K562 (cell line): ENCODE measurements at regions not wholly inside any gene's neighbourhood (a gene's known extent, or its start where the extent isn't known, plus 50 kb on each side); places are given as distances from the start of the nearest gene placed in this dataset.

Experiments used
- ATAC-seq: fragments of 200-7000 bp; cut with Tn5 transposase; 3 replicates; pipeline ENCODE4 v1.9.1; 2020; ENCODE audit warnings: moderate library complexity
- BruUV-seq: library from RNA; stranded (reverse); fragments of 400-500 nt; replicated peaks from 2 replicates; lab custom pipeline; 2021; lab: Mats Ljungman, UMichigan
- CTCF ChIA-PET: fragments of 300-600 bp; formaldehyde crosslinking; extraction: SDS; loops from one replicate; lab custom pipeline; 2021; ENCODE audit warnings: low intra/inter-chr PET ratio; lab: Yijun Ruan, JAX
- POLR2A ChIA-PET: fragments of 300-600, 350-650 bp; sonication (Branson Sonifier 250); formaldehyde crosslinking; extraction: SDS; loops from one replicate; lab custom pipeline; 2021; ENCODE audit warnings: antibody characterized with exemption, inconsistent platforms; lab: Yijun Ruan, JAX
- DNase-seq, 4 experiments: peaks; one replicate each; pipeline versions ENCODE4 v3.0.0 to v3.0.0-alpha.2; 2011 to 2018; ENCODE audit warnings: low spot score in 3 of 4, mixed read lengths in 3 of 4; ENCODE audit errors: extremely low read depth in 1 of 4
- FAIRE-seq: peaks from 2 replicates; lab custom pipeline; 2011; peaks lifted over from hg19 to GRCh38; lab: Jason Lieb, UNC
- H2AFZ ChIP-seq: 2 replicates; pipeline ENCODE4 v1.6.0; 2011; ENCODE audit warnings: low read depth, low read length, control low read depth, inconsistent platforms
- H3K27ac ChIP-seq: fragments of 200-600 bp; 3 replicates; pipeline ENCODE4 v1.8.0; 2011; ENCODE audit warnings: low read depth, mild to moderate bottlenecking, control low read depth, inconsistent platforms, low read length, moderate library complexity, mixed read lengths; ENCODE audit errors: extremely low read depth
- H3K27me3 ChIP-seq, 2 experiments: fragments of 300-600 bp in 1 of 2; 2 replicates in 1 of 2; 3 replicates in 1 of 2; pipeline versions ENCODE4 v1.6.0 to v1.8.0; 2011; ENCODE audit warnings: inconsistent platforms in 2 of 2, low read length in 2 of 2, mild to moderate bottlenecking in 1 of 2, mixed read lengths in 1 of 2, moderate library complexity in 1 of 2; ENCODE audit not compliant: control insufficient read depth in 2 of 2, insufficient read depth in 2 of 2
- H3K36me3 ChIP-seq: fragments of 300-600 bp; 3 replicates; pipeline ENCODE4 v1.8.0; 2011; ENCODE audit warnings: mild to moderate bottlenecking, low read length, inconsistent platforms; ENCODE audit not compliant: control insufficient read depth, insufficient read depth
- H3K4me1 ChIP-seq, 2 experiments: fragments of 200-600 bp in 1 of 2; replicated peaks in 1 of 2; 2 replicates in 1 of 2; 3 replicates in 1 of 2; pipeline versions ENCODE4 v1.5.1 to v1.8.0; 2011; ENCODE audit warnings: inconsistent platforms in 2 of 2, low read length in 2 of 2, mild to moderate bottlenecking in 1 of 2, mixed read lengths in 1 of 2, moderate library complexity in 1 of 2; ENCODE audit not compliant: control insufficient read depth in 2 of 2, insufficient read depth in 2 of 2
- H3K4me2 ChIP-seq: 2 replicates; pipeline ENCODE4 v1.6.1; 2011; ENCODE audit warnings: low read length, control low read depth, inconsistent platforms, mixed read lengths; ENCODE audit not compliant: insufficient read depth
- H3K4me3 ChIP-seq: fragments of 200-600 bp; sonication (generic), shearing (Covaris generic); 2 replicates; pipeline ENCODE4 v1.5.1; 2016; ENCODE audit warnings: control low read depth, inconsistent platforms
- H3K79me2 ChIP-seq: fragments of 200-600 bp; 3 replicates; pipeline ENCODE4 v1.8.0; 2011; ENCODE audit warnings: low read length, inconsistent platforms; ENCODE audit not compliant: control insufficient read depth, insufficient read depth
- H3K9ac ChIP-seq, 2 experiments: 2 replicates each; pipeline versions ENCODE4 v1.6.0 to v1.6.1; 2011; ENCODE audit warnings: low read depth in 2 of 2, low read length in 2 of 2, control low read depth in 1 of 2, inconsistent platforms in 1 of 2, mild to moderate bottlenecking in 1 of 2, mixed read lengths in 1 of 2; ENCODE audit not compliant: insufficient read depth in 1 of 2
- H3K9me1 ChIP-seq: one replicate; pipeline ENCODE4 v1.6.0; 2011; ENCODE audit warnings: inconsistent platforms, mild to moderate bottlenecking, low read length, moderate library complexity; ENCODE audit not compliant: control insufficient read depth, insufficient read depth
- H3K9me3 ChIP-seq: replicated peaks from 2 replicates; pipeline ENCODE4 v1.5.1; 2011; ENCODE audit warnings: low read depth, low read length, inconsistent platforms; ENCODE audit not compliant: control insufficient read depth, insufficient read depth
- H4K20me1 ChIP-seq: replicated peaks from 2 replicates; pipeline ENCODE4 v1.6.1; 2011; ENCODE audit warnings: low read length, inconsistent platforms, mixed read lengths; ENCODE audit not compliant: control insufficient read depth, insufficient read depth
- DLX4 ChIP-seq: fragments of 250-450 bp; sonication (Bioruptor Pico); IDR thresholded peaks from 2 replicates; pipeline ENCODE4 v1.6.1; 2021; ENCODE audit warnings: mild to moderate bottlenecking
- E2F4 ChIP-seq: sonication (generic); formaldehyde crosslinking; IDR thresholded peaks from 2 replicates; pipeline ENCODE4 v1.8.0; 2022; ENCODE audit warnings: mild to moderate bottlenecking, low read depth, missing genetic modification reagents
- ETS2 ChIP-seq: IDR thresholded peaks from 2 replicates; pipeline ENCODE4 v1.6.1; 2016; ENCODE audit warnings: borderline replicate concordance, missing genetic modification characterization, mild to moderate bottlenecking, moderate library complexity, missing compliant biosample characterization; ENCODE audit not compliant: poor library complexity, severe bottlenecking
- FOXA1 ChIP-seq: fragments of 450-650 bp; IDR thresholded peaks from 2 replicates; pipeline ENCODE4 v1.6.1; 2016; ENCODE audit warnings: mild to moderate bottlenecking, borderline replicate concordance
- JUNB ChIP-seq: fragments of 450-650 bp; formaldehyde crosslinking; conservative IDR thresholded peaks from 2 replicates; pipeline ENCODE4 v1.4.0; 2020; ENCODE audit warnings: mild to moderate bottlenecking
- MAFF ChIP-seq: IDR thresholded peaks from 2 replicates; pipeline ENCODE4 v1.6.1; 2012; ENCODE audit warnings: low read length, improper control_type of control experiment
- NR1H2 ChIP-seq: sonication (generic); formaldehyde crosslinking; IDR thresholded peaks from 2 replicates; pipeline ENCODE4 v1.4.0; 2020; ENCODE audit warnings: mild to moderate bottlenecking, missing genetic modification reagents
- SAP30 ChIP-seq: fragments of 200-600 bp; sonication (generic); IDR thresholded peaks from 2 replicates; pipeline ENCODE4 v1.6.1; 2012; ENCODE audit warnings: borderline replicate concordance, low read depth, mild to moderate bottlenecking, moderate library complexity, low read length, control low read depth, inconsistent platforms; ENCODE audit not compliant: insufficient read depth, poor library complexity, severe bottlenecking
- SMAD2 ChIP-seq: fragments of 150-350 bp; IDR thresholded peaks from 2 replicates; pipeline ENCODE4 v1.6.1; 2014; ENCODE audit warnings: low read depth, mild to moderate bottlenecking, low read length
- TCF7 ChIP-seq: sonication (generic); IDR thresholded peaks from 2 replicates; pipeline ENCODE4 v1.6.1; 2016; ENCODE audit warnings: antibody characterized with exemption, borderline replicate concordance
- TCF7L2 ChIP-seq: fragments of 150-350 bp; IDR thresholded peaks from 2 replicates; pipeline ENCODE4 v1.6.1; 2016; ENCODE audit warnings: low read depth, mild to moderate bottlenecking, low read length, moderate library complexity
- TEAD1 ChIP-seq, 2 experiments: fragments of 450-650 bp in 1 of 2; sonication (generic) in 1 of 2; formaldehyde crosslinking; IDR thresholded peaks; 2 replicates each; pipeline versions ENCODE4 v1.4.0 to v1.8.0; 2020 to 2022; ENCODE audit warnings: mild to moderate bottlenecking in 2 of 2, missing genetic modification reagents in 1 of 2
- THRA ChIP-seq: fragments of 450-650 bp; IDR thresholded peaks from 2 replicates; pipeline ENCODE4 v1.6.1; 2017; ENCODE audit warnings: mild to moderate bottlenecking, moderate library complexity
- ZNF23 ChIP-seq: fragments of 250-450 bp; sonication (Bioruptor Pico); IDR thresholded peaks from 2 replicates; pipeline ENCODE4 v1.4.0; 2020; ENCODE audit warnings: mild to moderate bottlenecking
- ZSCAN29 ChIP-seq: fragments of 450-650 bp; IDR thresholded peaks from 2 replicates; pipeline ENCODE4 v1.6.1; 2017
- WGBS: fragments of 100-300 bp; shearing (Covaris generic); methylation state at CpG from one replicate; pipeline ENCODE4 v1.1.6; 2016; ENCODE audit warnings: low coverage, mixed read lengths; ENCODE audit not compliant: insufficient coverage; ENCODE audit errors: missing lambda C conversion rate; 5-methylcytosine and 5-hydroxymethylcytosine counted together
- in situ Hi-C: fragments of 300-500 bp; cut with MboI; formaldehyde crosslinking; loops from 4 replicates; pipeline ENCODE4 v1.15.0; 2018; ENCODE audit warnings: inconsistent platforms, mixed read lengths
- intact Hi-C: fragments of 100-400 bp; cut with micrococcal nuclease; formaldehyde crosslinking; loops from 2 replicates; pipeline ENCODE4 v1.14.2; 2022

- TF ChIP-seq THRA (no peak), E2F4 (CRISPR knock-in tag) (no peak), TCF7L2 (no peak), DLX4 (CRISPR knock-in tag) (no peak), JUNB (CRISPR knock-in tag) (no peak), ETS2 (tag) (no peak), SAP30 (no peak), FOXA1 (no peak), ZSCAN29 (no peak)
These were observed 62.2 kb downstream of the COX7C start (continued) for GRCh38 chr5:86679949-86680348.

GRCh38 chr5:86684222-86684621 is 66.5 kb downstream of the COX7C start:
- H3K27me3 ChIP-seq: no peaks in the 10 kb centered on the region
- H3K36me3 ChIP-seq: no peaks in the 10 kb centered on the region
- 0% methylated on average over 2 of the region's 2 CpGs for WGBS
- ChIA-PET POLR2A (no interaction called here), CTCF (no interaction called here)
- no peaks in the 10 kb centered on the region for H4K20me1 ChIP-seq
- FAIRE-seq (no peak), ATAC-seq (no peak), DNase-seq (no peak)
- H3K4me2 ChIP-seq: no peak overlapping the region
- no peak overlapping the region for H3K4me3 ChIP-seq
- H3K9ac ChIP-seq: no peak overlapping the region
- no peak overlapping the region for H2AFZ ChIP-seq
- in situ Hi-C loops: no loop called here
- H3K4me1 ChIP-seq: no peaks in the 10 kb centered on the region
- intact Hi-C loops: no loop called here
- no TSS peak for BruUV-seq
- no peaks in the 10 kb centered on the region for H3K9me3 ChIP-seq
- H3K79me2 ChIP-seq: no peaks in the 10 kb centered on the region
- no peak overlapping the region for H3K27ac ChIP-seq
- H3K9me1 ChIP-seq: no peaks in the 10 kb centered on the region
- TF ChIP-seq TCF7: no peak
- no peak for TF ChIP-seq ZNF23 (CRISPR knock-in tag)
- TF ChIP-seq TEAD1 (CRISPR knock-in tag; IDR thresholded peaks at IDR 0.05): no peak
- TF ChIP-seq SMAD2: no peak
- TF ChIP-seq MAFF: no peak
- TF ChIP-seq NR1H2 (CRISPR knock-in tag): no peak
